HS-5 (cell line): ENCODE measurements at regions not wholly inside any gene's neighbourhood (a gene's known extent, or its start where the extent isn't known, plus 50 kb on each side); places are given as distances from the start of the nearest gene placed in this dataset.
"Not testable (repeated sequence)": the region's sequence is repeated elsewhere in the genome, so short reads cannot be mapped to it uniquely, and the experiment has no call there.

ENCODE experiments used
- DNase-seq: peaks from one replicate; pipeline ENCODE4 v3.0.0-alpha.2; 2012; ENCODE audit warnings: low read depth

GRCh38 chr5:21613971-21614488, 1239.1 kb downstream of the CDH12 start:
- DNase-seq = no peak

GRCh38 chr5:21603796-21604195, 1249.3 kb downstream of the CDH12 start:
- DNase-seq = no peak

GRCh38 chr5:21594566-21594965, 1258.6 kb downstream of the CDH12 start:
- no peak for DNase-seq

DNA sequence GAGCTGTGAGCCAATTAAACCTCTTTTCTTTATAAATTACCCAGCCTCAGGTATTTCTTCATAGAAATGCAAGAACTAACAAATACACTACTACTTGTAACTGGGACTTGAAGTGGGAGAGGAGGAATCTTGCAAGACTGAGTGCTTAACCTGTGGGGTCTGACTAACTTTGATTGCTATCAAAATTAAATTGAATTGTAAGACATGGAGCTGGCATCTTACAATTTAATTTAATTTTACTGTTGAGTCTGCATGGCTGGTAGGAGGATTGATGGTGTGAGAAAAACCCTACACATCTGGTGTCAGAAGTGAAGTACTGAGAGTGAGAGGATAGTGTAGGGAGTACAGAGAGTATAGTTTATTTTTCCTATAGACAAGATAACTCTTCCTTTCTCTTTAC, 1259.9 kb downstream of the CDH12 start:
- no peak for DNase-seq

DNA sequence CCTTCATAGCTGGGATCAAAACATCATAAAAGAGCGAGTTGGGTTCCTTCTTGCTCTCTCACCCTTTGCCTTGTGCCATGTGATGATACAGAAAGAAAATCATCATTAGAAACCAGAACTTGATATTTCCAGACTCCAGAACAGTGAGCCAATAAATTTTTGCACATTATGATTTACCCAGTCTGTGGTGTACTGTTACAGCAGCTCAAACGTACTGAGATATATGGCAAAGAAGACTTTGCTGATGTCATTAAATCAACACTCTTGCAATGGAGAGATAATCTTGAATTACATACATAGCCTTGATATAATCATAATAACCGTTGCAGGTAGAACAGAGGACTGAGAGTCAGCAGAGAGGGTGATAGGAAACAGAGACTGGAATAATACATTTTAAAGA, 1271.6 kb downstream of the CDH12 start:
- DNase-seq = no peak

DNA sequence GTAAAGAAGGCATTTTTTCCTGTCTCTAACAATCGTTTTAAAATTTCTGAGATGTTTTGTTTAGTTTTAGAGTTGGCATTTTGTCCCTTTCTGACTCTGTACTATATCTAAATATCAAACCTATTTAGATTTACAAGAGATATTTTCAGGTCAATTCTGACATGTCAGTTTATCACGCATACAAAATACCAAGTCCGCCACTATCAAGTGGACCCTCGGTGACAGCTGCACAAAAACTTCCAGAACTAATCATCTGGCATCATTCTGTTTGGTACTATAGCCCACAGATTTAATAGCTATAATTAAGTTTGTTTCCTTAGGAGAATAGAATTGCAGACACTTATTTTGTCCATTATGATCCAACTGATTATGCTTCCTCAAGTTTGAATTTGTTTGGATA, 1278.2 kb downstream of the CDH12 start:
- no peak for DNase-seq

- DNase-seq = no peak
These were observed 1278.7 kb downstream of the CDH12 start for GRCh38 chr5:21574438-21574837.

DNA sequence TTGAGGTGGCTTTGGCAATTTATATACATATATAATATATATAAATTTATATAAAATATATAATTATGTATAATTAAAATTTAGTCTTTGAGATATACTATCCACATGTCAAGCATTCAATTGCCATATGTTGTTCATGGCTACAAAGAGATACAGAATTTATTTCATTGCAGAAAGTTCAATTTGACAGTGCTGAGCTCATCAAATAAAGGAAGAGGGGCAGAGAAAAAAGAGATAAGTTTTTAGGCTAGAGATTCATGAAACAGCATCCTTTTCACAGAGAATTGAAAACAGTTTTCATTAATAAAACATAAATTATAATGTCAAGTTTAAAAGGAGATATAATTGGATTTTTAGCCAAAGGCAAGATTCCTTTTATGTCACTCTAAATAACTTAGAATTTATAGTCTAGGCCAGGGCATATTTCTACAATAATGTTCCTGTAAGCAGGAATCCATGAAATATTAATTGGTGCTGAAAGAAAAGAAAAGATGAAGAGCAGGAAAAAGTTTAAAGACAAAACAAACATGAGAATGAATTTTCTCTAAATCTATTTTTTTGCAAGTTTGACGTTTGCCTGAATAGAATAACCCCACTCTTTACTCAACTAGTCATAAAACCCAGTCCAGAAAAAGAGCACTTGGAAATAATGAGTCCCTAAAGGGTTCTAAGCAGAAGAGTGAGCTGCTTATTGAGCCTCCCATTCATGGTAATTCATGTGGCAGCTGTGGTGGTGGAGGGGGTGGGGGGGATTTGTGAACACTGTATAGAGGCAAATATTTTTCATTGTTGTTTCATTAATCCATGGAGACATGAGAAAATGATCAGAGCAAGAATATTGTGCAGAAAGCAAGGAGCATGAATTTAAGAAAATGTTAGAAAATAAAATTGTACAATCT, 1279.5 kb downstream of the CDH12 start:
- DNase-seq = no peak

GRCh38 chr5:21571196-21571595, 1281.9 kb downstream of the CDH12 start:
- not testable (repeated sequence) for DNase-seq

DNA sequence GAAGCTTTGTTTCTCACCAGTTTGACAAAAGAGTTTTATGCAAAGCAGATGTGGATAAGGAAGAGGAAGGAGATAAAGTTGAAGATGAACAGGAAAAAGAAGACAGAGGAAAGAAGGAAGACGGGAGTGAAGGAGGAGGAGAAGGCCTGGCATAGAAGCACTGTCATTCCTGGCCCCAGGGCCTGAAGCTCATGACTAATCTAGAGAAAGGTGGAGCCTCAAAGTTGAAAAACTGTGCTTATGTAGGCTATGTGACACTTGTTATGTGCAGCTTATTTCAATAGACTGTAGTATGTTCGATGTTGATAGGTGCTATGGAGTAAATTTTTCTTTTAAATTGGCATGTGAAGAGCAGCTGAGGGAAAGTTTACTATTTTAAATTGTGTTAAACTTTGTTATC, 1294.0 kb downstream of the CDH12 start:
- DNase-seq = not testable (repeated sequence)

- DNase-seq = not testable (repeated sequence)
These were observed 1300.9 kb downstream of the CDH12 start for GRCh38 chr5:21552263-21552662.

GRCh38 chr5:21550916-21551315, 1302.2 kb downstream of the CDH12 start:
- DNase-seq = not testable (repeated sequence)

- DNase-seq = not testable (repeated sequence)
These were observed 1305.5 kb downstream of the CDH12 start for GRCh38 chr5:21547656-21548055.

- not testable (repeated sequence) for DNase-seq
These were observed 1318.0 kb downstream of the CDH12 start for GRCh38 chr5:21535114-21535513.

DNA sequence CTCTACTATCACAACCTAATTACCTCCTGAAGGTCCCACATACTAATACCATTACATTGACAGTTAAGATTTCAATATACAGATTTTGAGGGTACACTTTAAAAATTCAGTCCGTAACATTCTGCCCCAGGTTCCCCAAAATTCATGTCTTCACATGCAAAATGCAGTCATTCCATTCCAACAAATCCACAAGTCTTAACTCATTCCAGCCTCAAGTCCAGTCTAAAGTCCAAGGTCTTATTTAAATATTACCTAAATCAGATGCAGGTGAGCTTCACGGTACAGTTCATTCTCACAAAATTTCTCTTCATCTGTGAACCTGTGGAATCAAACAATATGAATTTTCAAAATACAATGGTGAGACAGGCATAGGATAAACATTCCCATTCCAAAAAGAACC, 1332.0 kb downstream of the CDH12 start:
- not testable (repeated sequence) for DNase-seq

DNA sequence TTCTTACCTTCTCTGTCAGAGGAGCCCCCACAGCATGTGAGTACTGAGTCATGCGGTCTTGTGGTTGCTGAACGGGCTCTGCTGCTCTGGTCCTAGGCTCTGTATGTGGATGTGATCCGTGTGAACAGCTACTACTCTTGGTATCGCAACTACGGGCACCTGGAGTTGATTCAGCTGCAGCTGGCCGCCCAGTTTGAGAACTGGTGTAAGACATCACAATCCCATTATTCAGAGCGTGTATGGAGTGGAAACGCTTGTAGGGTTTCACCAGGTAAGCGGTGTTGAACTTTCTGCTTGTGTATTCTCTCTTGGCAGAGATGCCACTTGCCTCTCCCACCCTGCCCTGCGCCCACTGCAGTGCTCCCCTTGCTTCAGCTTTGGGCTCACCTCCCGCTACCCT, 1356.2 kb downstream of the CDH12 start:
- not testable (repeated sequence) for DNase-seq

GRCh38 chr5:21496056-21496455, 1357.1 kb downstream of the CDH12 start:
- not testable (repeated sequence) for DNase-seq

- DNase-seq = not testable (repeated sequence)
These were observed 1357.9 kb downstream of the CDH12 start for GRCh38 chr5:21495235-21495634.

GRCh38 chr5:21494033-21494432, 1359.1 kb downstream of the CDH12 start:
- not testable (repeated sequence) for DNase-seq

DNA sequence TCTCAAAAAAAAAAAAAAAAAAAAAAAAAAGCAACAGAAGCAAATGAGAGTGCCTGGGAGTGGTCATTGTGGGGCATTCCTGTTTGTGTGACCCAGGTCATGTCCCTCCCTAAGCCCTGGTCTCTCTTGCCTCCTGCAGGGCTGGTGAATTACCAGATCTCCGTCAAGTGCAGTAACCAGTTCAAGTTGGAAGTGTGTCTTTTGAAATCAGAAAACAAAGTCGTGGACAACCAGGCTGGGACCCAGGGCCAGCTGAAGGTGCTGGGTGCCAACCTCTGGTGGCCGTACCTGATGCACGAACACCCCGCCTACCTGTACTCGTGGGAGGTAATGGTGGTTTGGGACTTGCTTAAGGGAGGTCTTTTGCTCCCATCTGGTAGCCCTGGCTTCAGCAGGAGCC, 1362.0 kb downstream of the CDH12 start:
- DNase-seq = not testable (repeated sequence)

- not testable (repeated sequence) for DNase-seq
These were observed 1364.3 kb downstream of the CDH12 start for GRCh38 chr5:21488828-21489227.

DNA sequence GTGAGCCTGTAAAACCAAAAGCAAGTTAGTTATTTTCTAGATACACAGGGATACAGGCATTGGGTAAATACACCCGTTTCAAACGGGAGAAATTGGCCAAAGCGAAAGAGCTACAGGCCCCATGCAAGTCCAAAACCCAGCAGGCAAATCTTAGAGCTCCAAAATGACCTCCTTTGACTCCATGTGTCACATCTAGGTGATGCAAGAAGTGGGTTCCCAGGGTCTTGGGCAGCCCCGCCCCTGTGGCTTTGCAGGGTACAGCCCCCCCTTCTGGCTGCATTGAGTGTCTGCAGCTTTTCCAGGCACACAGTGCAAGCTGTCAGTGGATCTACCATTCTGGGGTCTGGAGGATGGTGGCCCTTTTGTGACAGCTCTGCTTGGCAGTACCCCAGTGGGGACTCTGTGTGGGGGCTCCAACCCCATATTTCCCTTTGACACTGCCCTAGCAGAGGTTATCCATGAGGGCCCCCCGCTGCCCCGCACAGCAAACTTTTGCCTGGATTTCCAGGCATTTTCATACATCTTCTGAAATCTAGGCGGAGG, 1367.6 kb downstream of the CDH12 start:
- not testable (repeated sequence) for DNase-seq

- not testable (repeated sequence) for DNase-seq
These were observed 1368.7 kb downstream of the CDH12 start for GRCh38 chr5:21484498-21484889.
